ENCODE measurements at regions not wholly inside any gene's neighbourhood (a gene's known extent, or its start where the extent isn't known, plus 50 kb on each side); places are given as distances from the start of the nearest gene placed in this dataset.

DNA sequence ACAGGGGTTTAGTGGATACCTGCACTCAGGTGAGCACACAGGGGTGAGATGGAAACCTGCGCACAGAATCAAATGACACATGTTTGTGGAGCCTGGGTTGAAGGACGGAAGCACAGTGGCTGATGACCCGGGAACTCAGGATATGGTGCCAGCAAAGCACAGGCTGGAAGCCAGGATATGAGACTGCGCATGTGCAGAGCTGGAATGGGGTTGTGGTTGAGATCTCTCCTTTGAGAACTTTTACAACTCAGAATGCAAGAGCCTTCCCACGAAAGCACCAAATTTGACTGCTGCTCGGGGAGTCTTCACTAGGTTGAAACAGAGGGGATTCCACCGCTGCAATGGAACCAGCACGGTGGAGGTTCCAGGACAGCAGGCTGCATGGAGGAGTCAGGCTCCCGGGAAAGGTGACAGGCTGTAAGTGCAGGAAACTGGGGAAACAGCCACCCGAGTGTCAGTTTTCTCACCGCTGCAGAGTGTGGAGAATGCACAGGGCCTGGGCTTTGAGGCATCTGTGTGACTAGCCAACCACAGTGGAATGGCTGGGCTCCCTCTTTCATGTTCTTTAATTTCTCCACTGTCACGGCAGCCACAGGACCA, 133.4 kb upstream of the TCERG1L start:
- DNase-seq (ENCODE audit: low spot score) = no peak

DNA sequence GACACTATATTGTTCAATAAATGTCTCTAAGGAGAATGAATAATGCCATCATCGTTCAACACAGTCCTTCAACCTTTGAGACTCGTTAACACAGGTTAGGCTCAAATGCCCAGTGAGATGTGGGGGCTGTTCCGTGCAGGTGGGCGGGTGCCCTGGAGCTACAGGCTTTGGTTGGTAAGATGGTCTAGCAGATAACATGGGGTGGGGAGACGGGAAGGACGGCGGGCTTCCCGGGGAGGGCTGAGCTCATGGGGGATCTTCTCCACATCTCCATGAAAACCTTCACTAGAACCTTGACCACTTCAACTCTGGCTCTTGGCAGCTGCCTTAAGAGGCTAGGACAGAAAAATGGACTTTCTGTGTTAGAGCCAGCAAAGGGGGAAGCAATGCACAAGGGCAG, 134.1 kb upstream of the TCERG1L start:
- no peak for DNase-seq (ENCODE audit: low spot score)

DNA sequence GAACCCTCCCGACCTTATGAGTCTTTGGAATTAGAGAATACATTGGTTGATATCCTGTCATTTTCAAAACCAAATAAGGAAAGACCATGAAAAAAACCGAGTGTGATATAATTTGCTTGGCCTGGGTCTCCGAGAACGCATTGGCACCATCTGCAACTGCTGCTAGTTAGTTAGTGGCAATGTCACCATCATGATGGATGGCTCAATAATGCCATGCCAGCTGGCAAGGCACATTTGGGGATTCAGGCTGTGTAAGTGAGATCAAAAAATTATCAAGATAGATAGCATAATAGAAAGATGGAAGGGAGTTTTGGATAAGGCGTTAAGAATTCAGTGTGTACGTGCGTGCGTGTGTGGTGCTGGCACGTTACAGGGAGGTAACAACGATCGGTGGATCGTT, 134.7 kb upstream of the TCERG1L start:
- no peak for DNase-seq (ENCODE audit: low spot score)

DNA sequence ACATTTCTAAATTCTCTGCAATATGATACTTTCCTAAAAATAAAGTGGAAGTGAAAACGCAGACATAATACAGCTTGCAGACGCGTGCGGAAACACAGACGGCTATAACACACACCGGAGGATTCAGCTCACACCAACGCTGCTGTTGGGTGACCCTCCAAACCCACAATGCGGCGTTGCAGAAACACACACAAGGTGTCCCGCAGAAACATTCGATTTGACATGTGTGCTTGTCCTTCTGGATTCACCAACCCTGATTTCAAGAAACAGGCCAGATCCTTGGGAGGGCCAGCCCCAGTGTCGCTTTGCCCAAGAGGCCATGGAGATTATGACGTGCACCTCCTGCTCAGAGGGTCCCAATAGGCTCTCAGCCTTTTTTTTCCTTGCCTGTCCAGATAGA, 136.7 kb upstream of the TCERG1L start:
- DNase-seq (ENCODE audit: low spot score) = no peak

DNA sequence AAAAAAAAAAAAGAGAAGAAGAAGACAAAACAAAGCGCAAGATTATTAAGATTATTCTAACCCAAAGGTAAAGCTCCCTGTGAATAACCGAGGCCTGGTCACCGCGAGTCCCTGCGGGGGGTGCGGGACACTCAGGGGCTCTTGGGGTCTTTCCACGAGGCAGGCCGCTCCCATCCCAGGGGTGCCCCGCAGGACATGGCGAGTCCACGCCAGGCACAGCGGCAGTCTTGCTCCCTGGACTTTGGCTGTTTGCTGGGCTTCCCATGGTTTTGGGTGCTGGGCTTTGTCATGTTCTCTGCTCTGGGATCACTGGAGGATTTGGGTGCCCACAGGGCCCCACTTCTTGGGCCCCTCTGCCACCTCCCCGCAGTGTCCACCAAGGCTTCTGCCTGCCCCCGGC, 137.4 kb upstream of the TCERG1L start:
- DNase-seq (ENCODE audit: low spot score) = no peak

DNA sequence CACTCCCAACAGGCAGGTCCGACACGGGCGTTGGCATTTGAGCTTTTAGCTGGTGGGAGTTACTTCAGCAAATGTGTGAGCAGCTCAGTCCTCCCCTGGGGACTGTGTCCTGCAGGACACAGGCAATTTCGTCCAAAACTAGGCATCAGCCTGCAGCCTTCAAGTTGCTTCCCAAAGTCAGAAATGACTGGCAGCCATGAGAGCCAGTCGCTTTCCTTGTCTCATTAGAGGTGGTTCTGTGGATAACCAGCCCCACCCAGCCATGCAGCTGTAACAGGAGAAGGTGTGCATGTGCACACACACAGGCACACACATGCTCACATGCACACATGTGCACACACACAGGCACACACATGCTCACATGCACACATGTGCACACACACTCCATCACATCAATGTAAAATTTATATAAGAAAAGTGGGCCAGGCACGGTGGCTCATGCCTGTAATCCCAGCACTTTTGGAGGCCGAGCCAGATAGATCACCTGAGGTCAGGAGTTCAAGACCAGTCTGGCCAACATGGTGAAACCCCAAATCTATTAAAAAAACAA, 138.8 kb upstream of the TCERG1L start:
- DNase-seq (ENCODE audit: low spot score) = no peak

DNA sequence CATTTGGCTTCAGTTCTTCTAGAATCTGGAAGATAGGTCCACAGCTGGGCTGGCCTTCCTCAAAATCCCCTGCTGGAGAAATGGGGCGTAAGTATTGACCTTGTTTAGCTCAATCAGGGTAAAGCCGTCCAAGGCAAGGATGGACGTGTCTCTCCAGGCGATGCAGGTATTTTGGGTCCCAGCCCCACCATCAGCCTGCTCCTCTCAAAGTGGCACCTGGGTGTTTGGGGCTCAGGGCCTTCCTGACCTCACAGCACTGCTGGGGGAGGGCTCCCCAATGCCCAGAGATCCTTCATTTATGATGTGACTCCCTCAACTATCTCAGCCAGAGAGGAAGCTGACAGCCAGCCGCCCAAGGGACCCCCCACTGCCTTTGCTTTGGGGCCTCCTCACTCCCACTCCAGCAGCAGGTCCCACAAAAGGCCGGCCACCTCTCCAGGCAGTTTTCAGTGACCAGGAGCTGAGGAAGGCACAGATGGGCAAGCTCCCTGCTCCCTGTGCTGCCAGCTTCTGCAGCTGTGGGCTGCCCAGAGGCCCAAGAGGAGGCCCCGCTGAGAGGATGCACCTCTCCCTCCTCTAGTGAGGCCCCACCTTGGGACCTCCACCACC, 140.0 kb upstream of the TCERG1L start:
- DNase-seq (ENCODE audit: low spot score) = no peak

DNA sequence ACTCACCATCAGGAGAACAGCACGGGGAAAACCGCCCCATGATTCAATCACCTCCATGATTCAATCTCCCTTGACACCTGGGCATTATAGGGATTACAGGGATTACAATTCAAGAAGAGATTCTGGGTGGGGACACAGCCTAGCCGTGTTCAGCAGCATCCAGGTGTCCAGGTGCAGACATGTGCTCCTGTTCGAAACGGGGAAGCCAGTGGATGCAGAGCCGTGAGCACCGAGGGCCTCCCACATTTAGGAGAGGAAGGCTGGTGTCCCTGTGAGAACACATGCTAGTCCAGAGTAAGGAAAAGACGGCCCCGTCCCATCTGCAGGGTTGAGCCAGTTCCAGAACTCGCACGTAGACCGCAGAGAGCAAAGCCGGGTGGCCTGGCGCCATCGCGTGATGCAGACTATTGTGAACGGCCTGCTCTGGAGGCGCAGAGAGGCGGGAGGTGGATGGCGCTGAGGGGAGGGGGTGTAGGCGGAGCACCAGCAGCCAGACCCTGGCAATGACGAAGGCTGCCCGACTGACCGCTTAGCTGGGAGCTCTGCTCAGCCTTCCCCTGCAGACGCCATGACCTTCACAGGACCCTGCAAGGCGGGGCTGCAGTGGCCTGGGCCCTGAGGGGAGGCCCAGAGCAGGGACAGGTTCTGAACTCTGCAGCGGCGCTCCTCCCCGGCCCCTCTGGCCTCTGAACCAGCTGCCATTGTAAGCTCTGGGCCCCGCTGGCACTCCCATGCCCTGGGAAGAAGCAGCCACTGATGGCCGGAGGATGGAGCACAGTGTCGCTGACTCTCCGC, 141.6 kb upstream of the TCERG1L start:
- DNase-seq (ENCODE audit: low spot score) = no peak

DNA sequence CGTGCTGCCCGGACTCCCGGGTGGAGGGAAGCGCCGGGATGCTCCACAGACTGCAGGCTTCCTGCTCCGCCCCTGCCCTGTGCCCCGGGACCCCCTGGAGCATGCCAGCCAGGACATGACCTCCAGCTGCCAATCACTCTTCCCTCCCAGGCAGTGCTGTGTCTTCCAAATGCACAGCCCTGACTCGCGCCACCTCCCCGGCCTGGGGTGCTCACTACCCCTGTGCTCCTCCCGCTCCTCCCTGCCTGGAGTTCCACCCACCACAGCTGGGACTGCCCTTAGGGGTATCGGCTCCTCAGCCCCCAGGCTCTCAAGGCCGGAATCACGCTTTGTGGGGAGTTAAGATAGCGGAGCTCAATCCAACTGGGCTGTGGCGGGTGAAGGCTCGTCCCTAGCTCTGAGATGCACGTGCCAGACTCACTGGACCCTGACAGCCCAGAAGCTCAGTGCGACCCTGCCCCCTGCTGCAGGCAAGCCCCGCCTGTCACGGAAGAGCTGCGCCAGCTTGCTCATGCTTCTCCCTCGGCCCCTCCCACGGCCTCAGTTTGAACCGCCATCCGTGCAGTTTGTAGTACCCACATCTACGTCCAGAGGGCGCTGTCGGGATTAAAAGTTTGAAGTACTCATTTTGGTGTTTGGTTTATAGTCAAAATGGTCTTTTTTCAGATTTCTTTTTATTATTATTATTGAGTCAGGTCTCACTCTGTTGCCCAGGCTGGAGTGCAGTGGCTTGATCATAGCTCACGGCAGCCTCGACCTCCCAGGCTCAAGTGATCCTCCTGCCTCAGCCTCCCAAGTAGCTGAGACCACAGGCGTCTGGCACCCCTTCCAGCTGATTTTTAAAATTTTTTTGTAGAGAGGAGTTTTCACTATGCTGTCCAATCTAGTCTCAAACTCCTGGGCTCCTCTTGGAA, 142.5 kb upstream of the TCERG1L start:
- peak; percentile 76 for DNase-seq (ENCODE audit: low spot score)

DNA sequence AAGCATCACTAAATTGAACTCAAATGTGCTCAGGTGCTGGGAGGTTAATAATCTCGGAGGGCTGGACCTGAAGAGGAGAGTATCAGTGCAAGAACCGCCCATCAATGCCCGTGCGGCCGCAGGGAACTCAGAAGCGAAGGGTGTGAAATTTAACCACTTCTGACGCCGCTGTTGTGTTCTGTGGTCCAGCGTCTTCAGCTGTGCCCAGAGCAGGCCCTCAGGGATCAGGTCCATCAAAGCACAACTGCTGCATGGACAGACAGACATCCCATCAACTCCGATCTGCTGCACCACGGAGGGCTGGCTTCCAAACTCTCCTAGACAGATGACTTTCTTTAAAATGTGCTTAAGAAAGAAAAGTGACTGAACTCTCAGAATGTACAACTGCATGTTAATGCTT, 144.9 kb upstream of the TCERG1L start:
- no peak for DNase-seq (ENCODE audit: low spot score)

DNA sequence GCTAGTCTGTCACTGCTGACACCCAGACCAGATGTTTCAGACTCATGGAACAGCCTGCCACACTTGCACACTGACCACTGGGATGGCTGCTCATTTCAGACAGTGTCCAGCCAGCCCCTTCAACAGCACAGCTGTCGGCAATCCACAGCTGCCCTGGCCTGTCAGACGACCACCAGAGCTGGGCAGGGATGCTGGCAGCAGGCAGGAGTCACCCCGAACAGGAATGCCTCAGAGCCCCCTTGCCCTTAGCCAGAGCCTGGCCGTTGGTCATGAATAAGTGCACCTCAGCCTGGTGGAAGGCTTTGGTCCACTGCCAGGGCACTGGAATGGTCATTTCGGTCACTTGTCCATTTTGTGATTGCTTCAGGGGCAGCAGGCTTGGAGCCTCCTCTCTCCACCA, 149.6 kb upstream of the TCERG1L start:
- DNase-seq (ENCODE audit: low spot score) = no peak

DNA sequence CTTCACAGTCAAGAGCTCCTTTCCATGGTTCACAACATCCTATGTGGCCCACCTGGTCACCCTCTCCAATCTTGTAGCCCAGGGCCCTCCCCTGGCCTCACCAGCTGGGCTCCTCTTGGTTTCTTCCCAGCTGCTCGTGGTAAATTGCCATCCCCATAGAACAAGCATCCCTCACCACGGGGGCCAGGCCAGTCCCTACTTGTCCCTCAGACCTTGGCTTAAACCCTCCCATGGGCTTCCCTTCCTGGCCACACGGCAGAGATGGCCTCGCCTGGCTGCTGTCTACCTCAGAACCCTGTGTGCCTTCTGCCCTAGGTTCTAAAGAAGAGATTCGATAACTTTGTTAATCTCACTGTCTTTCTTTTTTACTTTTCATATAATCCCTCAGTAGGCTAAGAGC, 153.3 kb upstream of the TCERG1L start:
- no peak for DNase-seq (ENCODE audit: low spot score)

DNA sequence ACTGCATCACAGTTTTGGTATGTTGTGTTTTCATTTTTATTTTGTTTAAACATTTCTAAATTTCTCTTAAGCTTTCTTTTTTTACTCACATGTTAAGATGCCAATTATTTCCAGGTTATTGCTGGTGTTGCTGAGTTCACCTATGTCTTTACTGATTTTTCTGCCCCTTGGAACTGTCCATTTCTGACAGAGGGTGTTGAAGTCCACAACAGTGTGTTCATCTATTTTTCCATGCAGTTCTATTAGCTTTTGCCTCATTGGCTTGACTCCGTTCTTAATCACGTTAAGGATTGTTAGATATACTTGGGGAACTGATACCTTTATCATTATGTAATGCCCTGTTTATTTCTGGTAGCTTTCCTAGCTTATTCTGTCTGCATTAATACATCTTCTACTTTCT, 158.0 kb upstream of the TCERG1L start:
- DNase-seq (ENCODE audit: low spot score) = no peak

DNA sequence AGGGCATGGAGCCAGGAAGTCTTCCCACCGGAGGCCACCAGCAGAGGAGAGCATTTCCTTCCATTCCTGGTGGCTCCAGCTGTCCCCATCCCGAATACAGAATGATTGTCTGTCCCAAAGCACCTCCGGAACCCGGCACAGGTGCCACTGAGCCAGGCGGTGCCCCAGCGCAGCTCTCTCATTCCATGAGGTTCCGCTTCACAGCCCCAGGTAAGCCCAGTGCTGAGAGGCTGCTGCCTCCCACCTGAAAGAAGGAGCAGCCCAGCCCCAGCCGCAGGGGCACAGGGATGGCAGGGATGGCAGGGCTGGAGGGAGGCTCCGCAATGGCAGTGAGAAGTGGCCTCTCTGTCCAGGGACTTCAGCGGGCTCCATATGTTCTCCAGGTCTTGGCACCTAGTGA, 162.1 kb upstream of the TCERG1L start:
- no peak for DNase-seq (ENCODE audit: low spot score)

DNA sequence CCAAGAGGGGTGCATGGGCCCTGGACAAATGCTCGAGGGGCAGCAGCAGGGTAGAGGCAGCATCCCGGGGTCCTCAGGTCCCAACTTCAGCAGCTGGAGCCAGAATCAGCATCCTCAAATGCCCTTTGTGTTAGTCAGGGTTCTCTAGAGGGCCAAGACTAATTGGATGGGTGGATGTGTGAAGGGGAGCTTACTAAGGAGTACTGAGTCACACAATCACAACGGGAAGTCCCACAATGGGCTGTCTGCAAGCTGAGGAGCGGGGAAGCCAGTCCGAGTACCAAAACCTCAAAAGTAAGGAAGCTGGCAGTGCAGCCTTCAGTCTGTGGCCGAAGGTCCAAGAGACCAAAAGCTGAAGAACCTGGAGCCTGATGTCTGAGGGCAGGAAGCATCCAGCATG, 162.9 kb upstream of the TCERG1L start:
- no peak for DNase-seq (ENCODE audit: low spot score)

DNA sequence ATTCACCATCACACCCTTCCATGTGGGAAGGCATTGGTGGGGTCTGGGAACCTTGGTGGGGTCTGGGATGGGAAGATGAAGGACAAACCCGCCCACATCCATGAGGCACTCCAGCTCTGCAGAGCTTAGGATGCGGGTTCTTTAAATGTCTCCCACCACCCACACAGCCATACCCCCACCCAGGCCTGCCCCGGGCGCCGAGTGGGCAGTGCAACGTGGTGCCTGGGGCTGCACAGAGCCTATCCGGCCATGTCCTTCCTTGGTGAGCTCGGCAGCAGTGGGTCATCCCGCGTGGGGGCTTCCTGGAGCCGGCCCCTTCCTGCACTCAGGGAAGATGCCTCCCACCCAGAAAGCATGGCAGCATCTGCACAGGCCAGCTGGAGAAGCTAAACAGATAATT, 163.5 kb upstream of the TCERG1L start:
- no peak for DNase-seq (ENCODE audit: low spot score)

DNA sequence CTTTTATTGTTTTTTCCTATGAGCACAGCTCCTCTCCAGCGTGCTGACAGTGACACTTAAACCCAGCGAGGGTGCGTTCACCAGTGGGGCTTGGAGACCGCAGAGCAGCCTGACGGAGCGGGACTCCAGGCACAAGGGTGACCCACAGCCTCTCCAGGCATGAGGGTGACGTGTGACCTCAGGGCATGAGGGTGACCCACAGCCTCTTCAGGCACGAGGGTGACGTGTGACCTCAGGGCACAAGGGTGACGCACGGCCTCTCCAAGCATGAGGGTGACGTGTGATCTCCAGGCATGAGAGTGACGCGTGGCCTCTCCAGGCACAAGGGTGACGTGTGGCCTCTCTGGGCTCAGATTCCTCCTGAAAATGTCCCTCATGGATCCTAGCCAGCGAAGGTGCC, 164.3 kb upstream of the TCERG1L start:
- no peak for DNase-seq (ENCODE audit: low spot score)

DNA sequence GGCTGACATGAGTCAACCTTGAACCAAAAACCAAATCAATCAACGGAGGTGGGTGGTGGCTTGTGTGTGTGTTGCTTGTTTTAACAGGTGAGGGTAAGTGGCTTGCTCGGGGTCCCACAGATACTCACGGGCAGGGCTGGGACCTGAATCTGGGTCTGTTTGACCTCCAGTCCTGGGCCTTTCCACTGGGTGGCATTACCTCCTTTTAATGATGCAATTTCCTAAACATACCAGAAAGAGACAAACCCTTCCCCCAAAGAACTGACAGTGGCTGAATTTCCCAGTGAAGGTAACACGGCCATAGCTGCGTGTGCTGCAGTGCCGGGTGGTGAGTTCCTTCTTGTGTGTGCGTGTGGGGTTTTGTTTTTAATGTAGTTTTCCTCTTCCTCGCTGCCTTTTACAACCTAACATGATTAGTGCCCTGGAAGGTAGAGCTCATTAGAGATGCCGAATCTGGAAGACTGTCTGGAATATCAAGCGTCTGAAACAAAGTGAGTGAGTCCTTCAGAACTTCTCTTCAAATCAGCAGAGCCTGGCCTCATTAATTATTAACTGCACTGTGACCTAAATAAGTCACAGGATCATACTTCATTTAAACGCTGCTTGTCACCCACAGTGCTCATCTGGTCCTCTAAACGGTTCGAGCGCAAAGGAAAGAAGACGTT, 166.1 kb upstream of the TCERG1L start:
- no peak for DNase-seq (ENCODE audit: low spot score)

DNA sequence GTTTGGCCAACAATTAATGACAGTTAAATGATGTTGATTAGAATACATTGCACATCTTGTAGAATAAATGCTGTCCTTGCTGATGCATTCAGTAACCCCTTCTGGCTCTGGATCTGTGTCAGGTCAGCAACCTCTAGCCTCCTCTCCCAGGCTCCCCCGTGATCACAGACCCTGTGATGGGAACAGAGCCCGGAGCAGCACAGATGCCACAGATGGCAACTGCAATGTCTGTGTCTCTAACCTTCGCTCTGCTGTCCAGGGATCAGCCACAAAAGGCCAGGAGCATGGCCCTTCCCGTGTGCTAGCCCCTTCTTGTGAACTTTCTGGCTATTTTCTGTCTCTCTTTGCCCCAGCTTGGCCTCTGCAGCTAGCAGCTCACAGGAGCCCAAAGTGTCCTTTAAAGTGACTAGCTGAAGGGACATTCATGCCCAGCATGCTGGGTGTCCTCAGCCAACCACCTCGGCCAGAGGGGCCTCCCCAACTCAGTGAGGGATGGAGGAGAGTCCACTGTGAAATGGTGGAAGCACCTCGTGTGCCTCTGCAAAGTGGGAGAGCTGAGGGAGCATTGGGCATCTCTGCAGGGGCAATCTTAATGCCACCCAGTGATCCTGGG, 167.0 kb upstream of the TCERG1L start:
- DNase-seq (ENCODE audit: low spot score) = no peak

DNA sequence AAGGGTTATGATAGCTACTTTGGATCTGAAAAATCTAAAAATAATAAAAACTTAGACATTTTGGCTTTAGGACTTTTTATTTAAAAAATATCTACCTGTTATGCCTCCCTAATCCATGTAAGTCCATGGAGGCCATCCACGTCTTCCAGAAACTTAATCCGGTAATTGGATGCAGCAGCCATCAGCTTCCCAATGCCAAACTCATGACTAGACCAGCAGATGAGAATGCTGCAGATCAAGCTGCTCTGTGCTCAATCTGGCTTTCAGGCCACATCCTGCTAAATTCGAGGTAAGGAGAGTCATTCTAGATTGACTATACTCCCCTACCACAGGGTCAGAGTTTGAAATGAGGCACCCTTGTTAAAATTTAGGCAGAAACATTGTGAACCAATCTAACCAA, 168.5 kb upstream of the TCERG1L start:
- no peak for DNase-seq (ENCODE audit: low spot score)

DNA sequence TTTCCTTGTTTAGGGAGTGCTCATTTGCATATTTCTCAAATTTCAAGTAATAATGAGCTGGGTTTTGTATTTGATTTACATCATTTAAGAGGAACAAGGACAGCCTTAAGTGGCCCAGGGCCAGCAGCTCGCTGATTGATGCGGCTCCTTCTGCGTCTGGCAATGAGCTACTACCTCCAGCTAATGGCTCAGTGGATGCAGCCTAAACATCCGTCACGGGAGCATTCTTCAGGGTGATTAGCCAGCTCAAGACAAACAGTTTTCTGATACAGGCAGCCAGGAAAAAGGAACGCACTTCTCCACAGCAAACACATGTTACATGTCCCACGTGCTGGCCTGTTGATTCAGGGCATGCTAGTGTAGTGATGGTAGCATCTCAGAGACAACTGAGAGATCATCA, 169.3 kb upstream of the TCERG1L start:
- DNase-seq (ENCODE audit: low spot score) = no peak
